ENCODE measurements at regions not wholly inside any gene's neighbourhood (a gene's known extent, or its start where the extent isn't known, plus 50 kb on each side); places are given as distances from the start of the nearest gene placed in this dataset.

GRCh38 chr13:33542309-33543088, 256.9 kb upstream of the STARD13 start:
- peak overlapping the region; percentile 77 for H3K27ac ChIP-seq
- TF ChIP-seq CTCF (conservative IDR thresholded peaks at IDR 0.05) (peak; percentile 100), ZFX (IDR thresholded peaks at IDR 0.05) (no peak)

- peak overlapping the region; percentile 77 for H3K27ac ChIP-seq
- TF ChIP-seq ZFX (IDR thresholded peaks at IDR 0.05), result no peak
- no peak; the same call in 1 of the 2 replicates for TF ChIP-seq CTCF (conservative IDR thresholded peaks at IDR 0.05)
Observed at GRCh38 chr13:33543089-33543459, 257.5 kb upstream of the STARD13 start.

- TF ChIP-seq CTCF (conservative IDR thresholded peaks at IDR 0.05) (no peak), ZFX (IDR thresholded peaks at IDR 0.05) (no peak)
- H3K27ac ChIP-seq, result peak overlapping the region; percentile 77; the same call in 1 of the 2 replicates
Observed at GRCh38 chr13:33543631-33544265, 258.2 kb upstream of the STARD13 start.

GRCh38 chr13:33544308-33544707, 258.8 kb upstream of the STARD13 start:
- TF ChIP-seq ZFX (IDR thresholded peaks at IDR 0.05), result no peak
- no peak for TF ChIP-seq CTCF (conservative IDR thresholded peaks at IDR 0.05)
- peak overlapping the region; percentile 1; the same call in 1 of the 2 replicates for H3K27ac ChIP-seq

- TF ChIP-seq ZFX (IDR thresholded peaks at IDR 0.05) (no peak), CTCF (conservative IDR thresholded peaks at IDR 0.05) (no peak)
- no peak overlapping the region for H3K27ac ChIP-seq
Observed at GRCh38 chr13:33545492-33545891, 259.9 kb upstream of the STARD13 start.

- no peak overlapping the region for H3K27ac ChIP-seq
- TF ChIP-seq CTCF (conservative IDR thresholded peaks at IDR 0.05), result no peak
- TF ChIP-seq ZFX (IDR thresholded peaks at IDR 0.05), result no peak
Observed at GRCh38 chr13:33547035-33547434, 261.5 kb upstream of the STARD13 start.

- no peak for TF ChIP-seq CTCF (conservative IDR thresholded peaks at IDR 0.05)
- no peak for TF ChIP-seq ZFX (IDR thresholded peaks at IDR 0.05)
- no peak overlapping the region for H3K27ac ChIP-seq
Observed at GRCh38 chr13:33548069-33548468, 262.5 kb upstream of the STARD13 start.

Data from C4-2B (cell line).